Erythroblast (primary cell): ENCODE measurements at regions not wholly inside any gene's neighbourhood (a gene's known extent, or its start where the extent isn't known, plus 50 kb on each side); places are given as distances from the start of the nearest gene placed in this dataset.

Experiments used
- GATA1 ChIP-seq: IDR thresholded peaks from 2 replicates; pipeline ENCODE4 v1.6.1; 2011; ENCODE audit warnings: low read depth, mild to moderate bottlenecking, control low read depth, low read length, moderate library complexity
- POLR2A ChIP-seq: IDR thresholded peaks from 2 replicates; pipeline ENCODE4 v1.6.1; 2011; ENCODE audit warnings: mild to moderate bottlenecking, low read length

GRCh38 chr3:21140785-21141184, 610.2 kb downstream of the ZNF385D start:
- TF ChIP-seq POLR2A (no peak), GATA1 (no peak)
